GM13976 (cell line): ENCODE measurements at regions not wholly inside any gene's neighbourhood (a gene's known extent, or its start where the extent isn't known, plus 50 kb on each side); places are given as distances from the start of the nearest gene placed in this dataset.
"Not testable (repeated sequence)": the region's sequence is repeated elsewhere in the genome, so short reads cannot be mapped to it uniquely, and the experiment has no call there.

Experiments
- DNase-seq: peaks from one replicate; pipeline ENCODE4 v3.0.0; 2012; ENCODE audit warnings: low spot score
- CTCF ChIP-seq: IDR thresholded peaks from 2 replicates; pipeline ENCODE4 v1.5.1; 2012; ENCODE audit warnings: borderline replicate concordance, mild to moderate bottlenecking; ENCODE audit not compliant: insufficient read depth; ENCODE audit errors: extremely low read depth, missing control alignments, control extremely low read depth
- in situ Hi-C: fragments of 300-500 bp; cut with MboI; formaldehyde crosslinking; loops from one replicate; pipeline ENCODE4 v1.12.0; 2022; ENCODE audit warnings: low sequenced_read_pairs, mixed read lengths, inconsistent platforms; ENCODE audit not compliant: unreplicated experiment

GRCh38 chr14:58770491-58770982 lies 132.8 kb downstream of the DACT1 start:
- no peak for DNase-seq
- TF ChIP-seq CTCF = no peak
- in situ Hi-C loops = no loop called here

- in situ Hi-C loops = no loop called here
- no peak for DNase-seq
- TF ChIP-seq CTCF = no peak
Observed at GRCh38 chr14:58771016-58771415, 133.3 kb downstream of the DACT1 start.

- no peak for DNase-seq
- TF ChIP-seq CTCF = no peak
- in situ Hi-C loops = no loop called here
Observed at GRCh38 chr14:58772116-58772515, 134.4 kb downstream of the DACT1 start.

- in situ Hi-C loops = no loop called here
- no peak for TF ChIP-seq CTCF
- no peak for DNase-seq
Observed at GRCh38 chr14:58772794-58773620, 135.2 kb downstream of the DACT1 start.

- in situ Hi-C loops = no loop called here
- TF ChIP-seq CTCF = no peak
- no peak for DNase-seq
Observed at GRCh38 chr14:58774531-58774930, 136.8 kb downstream of the DACT1 start.

GRCh38 chr14:58775130-58775529 lies 137.4 kb downstream of the DACT1 start:
- in situ Hi-C loops, DNase-seq: not testable (repeated sequence)

- in situ Hi-C loops = no loop called here
- no peak for DNase-seq
- TF ChIP-seq CTCF = no peak
Observed at GRCh38 chr14:58776516-58776915, 138.8 kb downstream of the DACT1 start.
